K562 (cell line): ENCODE measurements at regions not wholly inside any gene's neighbourhood (a gene's known extent, or its start where the extent isn't known, plus 50 kb on each side); places are given as distances from the start of the nearest gene placed in this dataset.

ENCODE experiments used
- CCNT2 ChIP-seq: IDR thresholded peaks from 2 replicates; pipeline ENCODE4 v1.6.1; 2011; ENCODE audit warnings: borderline replicate concordance, low read depth, mild to moderate bottlenecking, moderate library complexity, mixed read lengths, low read length; ENCODE audit not compliant: insufficient read length; ENCODE audit errors: extremely low read depth
- DMBX1 ChIP-seq: fragments of 250-450 bp; sonication (Bioruptor Pico); IDR thresholded peaks from 2 replicates; pipeline ENCODE4 v1.8.0; 2022; ENCODE audit warnings: inconsistent platforms, mild to moderate bottlenecking, moderate library complexity, borderline replicate concordance
- RBM39 ChIP-seq: fragments of 200-400 bp; formaldehyde crosslinking; optimal IDR thresholded peaks from 2 replicates; pipeline ENCODE3; 2018; ENCODE audit warnings: low read depth, low read length
- ZNF311 ChIP-seq: fragments of 250-450 bp; sonication (Bioruptor Pico); IDR thresholded peaks from 2 replicates; pipeline ENCODE4 v1.4.0; 2020; ENCODE audit warnings: mild to moderate bottlenecking, moderate library complexity
- ZNF75A ChIP-seq: fragments of 450-650 bp; formaldehyde crosslinking; IDR thresholded peaks from 2 replicates; pipeline ENCODE4 v1.4.0; 2020; ENCODE audit warnings: mild to moderate bottlenecking
- TF ChIP-seq, protein P1 (sequence below): sonication (generic); formaldehyde crosslinking; IDR thresholded peaks from 2 replicates; pipeline ENCODE4 v1.8.0; 2023; ENCODE audit warnings: mild to moderate bottlenecking, missing genetic modification reagents
- TF ChIP-seq, protein P2 (sequence below): fragments of 450-650 bp; IDR thresholded peaks from 2 replicates; pipeline ENCODE4 v1.6.1; 2016; ENCODE audit warnings: low read depth, mild to moderate bottlenecking, moderate library complexity
- TF ChIP-seq, protein P3 (sequence below): fragments of 450-650 bp; IDR thresholded peaks from 2 replicates; pipeline ENCODE4 v1.6.1; 2017; ENCODE audit warnings: mild to moderate bottlenecking, moderate library complexity
- TF ChIP-seq, protein P4 (sequence below), 2 experiments: fragments of 450-650 bp; conservative IDR thresholded peaks; 2 replicates each; pipeline ENCODE4 v1.6.1; 2017; ENCODE audit warnings: mild to moderate bottlenecking in 2 of 2, moderate library complexity in 2 of 2
- TF ChIP-seq, protein P5 (sequence below): sonication (generic); formaldehyde crosslinking; IDR thresholded peaks from 2 replicates; pipeline ENCODE4 v1.8.0; 2022; ENCODE audit warnings: mild to moderate bottlenecking, missing genetic modification reagents

DNA sequence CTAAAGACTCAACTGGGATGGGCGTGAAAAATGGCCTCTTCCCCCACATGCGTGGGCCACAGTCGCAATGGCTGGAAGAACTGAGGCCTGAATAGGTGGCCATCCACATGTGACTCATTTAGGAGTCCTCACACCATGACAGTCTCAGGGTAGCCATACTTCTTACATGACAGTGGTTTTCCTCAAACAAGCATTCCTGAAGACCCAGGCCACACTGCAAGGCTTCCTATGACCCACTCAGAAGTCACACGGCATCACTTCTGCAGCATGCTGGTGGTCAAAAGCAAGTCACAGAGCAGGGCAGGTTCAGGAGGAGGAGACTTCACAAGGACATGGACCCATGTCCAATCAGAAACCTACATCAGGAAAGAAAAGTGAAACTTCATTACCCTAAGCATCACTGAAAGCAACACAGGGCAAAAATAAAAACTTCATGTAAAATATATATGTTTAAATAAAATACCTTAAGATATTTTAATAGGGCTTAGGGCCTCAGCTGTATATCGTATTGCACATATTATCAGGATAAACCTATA is 257.1 kb downstream of the OPA1 start (continued):
- TF ChIP-seq DMBX1 (CRISPR knock-in tag): peak; percentile 77; the same call in 1 of the 2 replicates
- TF ChIP-seq CCNT2: no peak
- TF ChIP-seq ZNF75A (CRISPR knock-in tag): no peak
- TF ChIP-seq, protein P1, sequence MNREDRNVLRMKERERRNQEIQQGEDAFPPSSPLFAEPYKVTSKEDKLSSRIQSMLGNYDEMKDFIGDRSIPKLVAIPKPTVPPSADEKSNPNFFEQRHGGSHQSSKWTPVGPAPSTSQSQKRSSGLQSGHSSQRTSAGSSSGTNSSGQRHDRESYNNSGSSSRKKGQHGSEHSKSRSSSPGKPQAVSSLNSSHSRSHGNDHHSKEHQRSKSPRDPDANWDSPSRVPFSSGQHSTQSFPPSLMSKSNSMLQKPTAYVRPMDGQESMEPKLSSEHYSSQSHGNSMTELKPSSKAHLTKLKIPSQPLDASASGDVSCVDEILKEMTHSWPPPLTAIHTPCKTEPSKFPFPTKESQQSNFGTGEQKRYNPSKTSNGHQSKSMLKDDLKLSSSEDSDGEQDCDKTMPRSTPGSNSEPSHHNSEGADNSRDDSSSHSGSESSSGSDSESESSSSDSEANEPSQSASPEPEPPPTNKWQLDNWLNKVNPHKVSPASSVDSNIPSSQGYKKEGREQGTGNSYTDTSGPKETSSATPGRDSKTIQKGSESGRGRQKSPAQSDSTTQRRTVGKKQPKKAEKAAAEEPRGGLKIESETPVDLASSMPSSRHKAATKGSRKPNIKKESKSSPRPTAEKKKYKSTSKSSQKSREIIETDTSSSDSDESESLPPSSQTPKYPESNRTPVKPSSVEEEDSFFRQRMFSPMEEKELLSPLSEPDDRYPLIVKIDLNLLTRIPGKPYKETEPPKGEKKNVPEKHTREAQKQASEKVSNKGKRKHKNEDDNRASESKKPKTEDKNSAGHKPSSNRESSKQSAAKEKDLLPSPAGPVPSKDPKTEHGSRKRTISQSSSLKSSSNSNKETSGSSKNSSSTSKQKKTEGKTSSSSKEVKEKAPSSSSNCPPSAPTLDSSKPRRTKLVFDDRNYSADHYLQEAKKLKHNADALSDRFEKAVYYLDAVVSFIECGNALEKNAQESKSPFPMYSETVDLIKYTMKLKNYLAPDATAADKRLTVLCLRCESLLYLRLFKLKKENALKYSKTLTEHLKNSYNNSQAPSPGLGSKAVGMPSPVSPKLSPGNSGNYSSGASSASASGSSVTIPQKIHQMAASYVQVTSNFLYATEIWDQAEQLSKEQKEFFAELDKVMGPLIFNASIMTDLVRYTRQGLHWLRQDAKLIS (CRISPR knock-in tag): no peak
- TF ChIP-seq, protein P2, sequence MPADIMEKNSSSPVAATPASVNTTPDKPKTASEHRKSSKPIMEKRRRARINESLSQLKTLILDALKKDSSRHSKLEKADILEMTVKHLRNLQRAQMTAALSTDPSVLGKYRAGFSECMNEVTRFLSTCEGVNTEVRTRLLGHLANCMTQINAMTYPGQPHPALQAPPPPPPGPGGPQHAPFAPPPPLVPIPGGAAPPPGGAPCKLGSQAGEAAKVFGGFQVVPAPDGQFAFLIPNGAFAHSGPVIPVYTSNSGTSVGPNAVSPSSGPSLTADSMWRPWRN: no peak
- TF ChIP-seq ZNF311 (CRISPR knock-in tag): peak; percentile 33; the same call in 1 of the 2 replicates
- TF ChIP-seq RBM39: no peak
- TF ChIP-seq, protein P3, sequence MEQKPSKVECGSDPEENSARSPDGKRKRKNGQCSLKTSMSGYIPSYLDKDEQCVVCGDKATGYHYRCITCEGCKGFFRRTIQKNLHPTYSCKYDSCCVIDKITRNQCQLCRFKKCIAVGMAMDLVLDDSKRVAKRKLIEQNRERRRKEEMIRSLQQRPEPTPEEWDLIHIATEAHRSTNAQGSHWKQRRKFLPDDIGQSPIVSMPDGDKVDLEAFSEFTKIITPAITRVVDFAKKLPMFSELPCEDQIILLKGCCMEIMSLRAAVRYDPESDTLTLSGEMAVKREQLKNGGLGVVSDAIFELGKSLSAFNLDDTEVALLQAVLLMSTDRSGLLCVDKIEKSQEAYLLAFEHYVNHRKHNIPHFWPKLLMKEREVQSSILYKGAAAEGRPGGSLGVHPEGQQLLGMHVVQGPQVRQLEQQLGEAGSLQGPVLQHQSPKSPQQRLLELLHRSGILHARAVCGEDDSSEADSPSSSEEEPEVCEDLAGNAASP: no peak
- TF ChIP-seq, protein P4, sequence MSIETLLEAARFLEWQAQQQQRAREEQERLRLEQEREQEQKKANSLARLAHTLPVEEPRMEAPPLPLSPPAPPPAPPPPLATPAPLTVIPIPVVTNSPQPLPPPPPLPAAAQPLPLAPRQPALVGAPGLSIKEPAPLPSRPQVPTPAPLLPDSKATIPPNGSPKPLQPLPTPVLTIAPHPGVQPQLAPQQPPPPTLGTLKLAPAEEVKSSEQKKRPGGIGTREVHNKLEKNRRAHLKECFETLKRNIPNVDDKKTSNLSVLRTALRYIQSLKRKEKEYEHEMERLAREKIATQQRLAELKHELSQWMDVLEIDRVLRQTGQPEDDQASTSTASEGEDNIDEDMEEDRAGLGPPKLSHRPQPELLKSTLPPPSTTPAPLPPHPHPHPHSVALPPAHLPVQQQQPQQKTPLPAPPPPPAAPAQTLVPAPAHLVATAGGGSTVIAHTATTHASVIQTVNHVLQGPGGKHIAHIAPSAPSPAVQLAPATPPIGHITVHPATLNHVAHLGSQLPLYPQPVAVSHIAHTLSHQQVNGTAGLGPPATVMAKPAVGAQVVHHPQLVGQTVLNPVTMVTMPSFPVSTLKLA (conservative IDR thresholded peaks at IDR 0.05): no peak
- TF ChIP-seq, protein P5, sequence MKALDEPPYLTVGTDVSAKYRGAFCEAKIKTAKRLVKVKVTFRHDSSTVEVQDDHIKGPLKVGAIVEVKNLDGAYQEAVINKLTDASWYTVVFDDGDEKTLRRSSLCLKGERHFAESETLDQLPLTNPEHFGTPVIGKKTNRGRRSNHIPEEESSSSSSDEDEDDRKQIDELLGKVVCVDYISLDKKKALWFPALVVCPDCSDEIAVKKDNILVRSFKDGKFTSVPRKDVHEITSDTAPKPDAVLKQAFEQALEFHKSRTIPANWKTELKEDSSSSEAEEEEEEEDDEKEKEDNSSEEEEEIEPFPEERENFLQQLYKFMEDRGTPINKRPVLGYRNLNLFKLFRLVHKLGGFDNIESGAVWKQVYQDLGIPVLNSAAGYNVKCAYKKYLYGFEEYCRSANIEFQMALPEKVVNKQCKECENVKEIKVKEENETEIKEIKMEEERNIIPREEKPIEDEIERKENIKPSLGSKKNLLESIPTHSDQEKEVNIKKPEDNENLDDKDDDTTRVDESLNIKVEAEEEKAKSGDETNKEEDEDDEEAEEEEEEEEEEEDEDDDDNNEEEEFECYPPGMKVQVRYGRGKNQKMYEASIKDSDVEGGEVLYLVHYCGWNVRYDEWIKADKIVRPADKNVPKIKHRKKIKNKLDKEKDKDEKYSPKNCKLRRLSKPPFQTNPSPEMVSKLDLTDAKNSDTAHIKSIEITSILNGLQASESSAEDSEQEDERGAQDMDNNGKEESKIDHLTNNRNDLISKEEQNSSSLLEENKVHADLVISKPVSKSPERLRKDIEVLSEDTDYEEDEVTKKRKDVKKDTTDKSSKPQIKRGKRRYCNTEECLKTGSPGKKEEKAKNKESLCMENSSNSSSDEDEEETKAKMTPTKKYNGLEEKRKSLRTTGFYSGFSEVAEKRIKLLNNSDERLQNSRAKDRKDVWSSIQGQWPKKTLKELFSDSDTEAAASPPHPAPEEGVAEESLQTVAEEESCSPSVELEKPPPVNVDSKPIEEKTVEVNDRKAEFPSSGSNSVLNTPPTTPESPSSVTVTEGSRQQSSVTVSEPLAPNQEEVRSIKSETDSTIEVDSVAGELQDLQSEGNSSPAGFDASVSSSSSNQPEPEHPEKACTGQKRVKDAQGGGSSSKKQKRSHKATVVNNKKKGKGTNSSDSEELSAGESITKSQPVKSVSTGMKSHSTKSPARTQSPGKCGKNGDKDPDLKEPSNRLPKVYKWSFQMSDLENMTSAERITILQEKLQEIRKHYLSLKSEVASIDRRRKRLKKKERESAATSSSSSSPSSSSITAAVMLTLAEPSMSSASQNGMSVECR (CRISPR knock-in tag): no peak
